Nucleus accumbens (tissue), 56 donors: ENCODE measurements at regions not wholly inside any gene's neighbourhood (a gene's known extent, or its start where the extent isn't known, plus 50 kb on each side); places are given as distances from the start of the nearest gene placed in this dataset.
"Not testable (repeated sequence)": the region's sequence is repeated elsewhere in the genome, so short reads cannot be mapped to it uniquely, and the experiment has no call there.

Experiments used
- DNase-seq, 56 donors: peaks; one replicate each; lab custom pipeline; 2025; lab: John Stamatoyannopoulos, UW

DNA sequence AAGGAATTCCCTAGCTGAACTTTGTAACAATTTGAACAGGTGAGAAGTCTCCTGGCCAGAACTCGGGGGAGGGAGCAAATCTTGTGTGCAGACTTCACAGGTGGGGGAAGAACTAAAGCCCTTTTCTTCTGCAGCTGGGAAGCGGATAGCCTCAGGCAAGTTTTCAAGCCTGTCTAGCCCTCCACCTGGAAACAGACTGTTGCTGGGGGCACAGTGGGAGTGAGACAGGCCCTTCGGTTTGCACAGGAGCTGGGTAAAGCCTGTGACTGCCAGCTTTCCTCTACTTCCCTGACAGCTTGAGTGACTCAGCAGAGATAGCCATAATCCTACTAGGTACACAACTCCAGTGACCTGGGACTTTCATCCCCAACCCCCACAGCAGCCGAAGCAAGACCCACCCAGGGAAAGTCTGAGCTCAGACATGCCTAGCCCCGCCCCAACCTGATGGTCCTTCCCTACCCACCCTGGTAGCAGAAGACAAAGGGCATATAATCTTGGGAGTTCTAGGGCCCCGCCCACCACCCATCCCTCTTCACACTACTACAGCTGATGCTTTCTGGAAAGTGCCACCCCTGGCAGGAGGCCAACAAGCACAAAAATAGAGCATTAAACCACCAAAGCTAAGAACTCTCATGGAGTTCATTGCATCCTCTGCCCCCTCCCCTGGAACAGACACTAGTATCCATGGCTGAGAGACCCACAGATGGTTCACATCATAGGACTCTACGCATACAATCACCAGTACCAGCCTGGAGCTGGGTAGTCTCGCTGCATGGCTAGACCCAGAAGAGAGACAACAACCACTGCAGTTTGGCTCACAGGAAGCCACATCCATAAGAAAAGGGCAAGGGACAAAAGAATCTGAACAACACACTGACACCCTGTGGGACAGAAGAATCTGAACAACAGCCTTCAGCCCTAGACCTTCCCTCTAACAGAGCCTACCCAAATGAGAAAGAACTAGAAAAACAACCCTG lies 479.0 kb downstream of the RAP2B start:
- no peak for DNase-seq

DNA sequence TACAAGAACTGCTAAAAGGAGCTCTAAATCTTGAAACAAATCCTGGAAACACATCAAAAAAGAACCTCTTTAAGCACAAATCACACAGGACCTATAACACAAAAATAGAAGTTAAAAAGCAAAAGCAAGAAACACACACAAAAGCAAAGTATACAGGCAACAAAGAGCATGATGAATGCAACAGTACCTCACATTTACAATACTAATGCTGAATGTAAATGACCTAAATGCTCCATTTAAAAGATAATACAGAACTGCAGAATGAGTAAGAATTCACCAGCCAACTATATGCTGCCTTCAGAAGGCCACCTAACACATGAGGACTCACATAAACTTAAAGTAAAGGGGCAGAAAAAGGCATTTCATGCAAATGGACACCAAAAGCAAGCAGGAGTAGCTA lies 478.6 kb upstream of the ARHGEF26 start:
- DNase-seq, result not testable (repeated sequence)

DNA sequence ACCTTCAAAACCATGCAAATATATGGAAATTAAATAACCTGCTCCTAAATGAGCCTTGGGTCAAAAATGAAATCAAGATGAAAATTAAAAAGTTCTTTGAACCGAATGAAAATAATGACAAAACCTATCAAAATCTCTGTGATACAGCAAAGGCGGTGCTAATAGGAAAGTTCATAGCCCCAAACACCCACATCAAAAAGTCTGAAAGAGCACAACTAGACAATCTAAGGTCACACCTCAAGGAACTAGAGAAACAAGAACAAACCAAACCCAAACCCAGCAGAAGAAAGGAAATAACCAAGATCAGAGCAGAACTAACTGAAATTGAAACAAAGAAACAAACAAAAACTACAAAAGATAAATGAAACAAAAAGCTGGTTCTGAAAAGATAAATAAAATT lies 477.7 kb upstream of the ARHGEF26 start:
- DNase-seq, result not testable (repeated sequence)

DNA sequence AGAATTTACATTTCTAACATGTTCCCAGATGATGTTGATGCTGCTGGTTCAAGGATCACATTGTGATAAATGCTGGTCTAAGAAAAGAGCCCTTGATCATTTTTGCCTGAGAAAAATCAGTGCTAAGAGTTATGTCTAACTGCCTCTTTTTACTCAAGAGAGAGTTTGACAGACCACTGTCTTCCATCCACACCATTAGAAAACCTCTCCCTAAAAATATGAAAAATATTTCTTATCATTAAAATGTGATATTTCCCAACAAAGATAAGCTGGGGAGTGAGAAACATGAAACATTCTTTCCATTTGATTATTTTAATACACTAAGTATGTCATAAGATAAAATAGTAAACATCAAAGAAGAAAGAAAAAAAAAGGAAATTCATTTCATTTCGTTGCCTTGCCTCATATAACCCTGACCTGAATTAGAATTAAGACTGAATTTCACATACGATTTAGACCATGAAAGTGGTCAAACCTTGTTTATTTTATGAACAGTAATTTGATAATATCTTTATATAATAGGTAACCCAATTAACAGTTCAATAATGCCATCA lies 471.8 kb upstream of the ARHGEF26 start:
- no peak for DNase-seq

DNA sequence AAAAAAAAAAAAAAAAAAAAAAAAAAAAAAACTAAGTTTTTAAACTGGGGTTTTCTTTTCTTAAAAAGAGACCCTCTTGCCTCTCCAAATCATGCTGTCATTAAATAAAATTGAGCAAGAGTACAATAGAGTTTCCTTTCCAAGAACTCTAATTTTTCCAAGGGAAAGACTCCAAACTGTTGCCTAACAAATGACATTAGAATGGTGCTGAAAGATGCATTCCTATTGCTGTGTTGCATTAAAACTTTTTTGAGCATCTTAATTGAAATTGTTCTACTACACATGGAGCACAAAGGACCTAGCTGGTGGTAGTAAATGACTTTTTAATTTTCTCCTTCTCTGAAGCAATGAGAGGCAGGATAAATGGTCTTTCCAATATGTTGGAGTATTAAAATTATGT lies 469.1 kb upstream of the ARHGEF26 start:
- no peak for DNase-seq

DNA sequence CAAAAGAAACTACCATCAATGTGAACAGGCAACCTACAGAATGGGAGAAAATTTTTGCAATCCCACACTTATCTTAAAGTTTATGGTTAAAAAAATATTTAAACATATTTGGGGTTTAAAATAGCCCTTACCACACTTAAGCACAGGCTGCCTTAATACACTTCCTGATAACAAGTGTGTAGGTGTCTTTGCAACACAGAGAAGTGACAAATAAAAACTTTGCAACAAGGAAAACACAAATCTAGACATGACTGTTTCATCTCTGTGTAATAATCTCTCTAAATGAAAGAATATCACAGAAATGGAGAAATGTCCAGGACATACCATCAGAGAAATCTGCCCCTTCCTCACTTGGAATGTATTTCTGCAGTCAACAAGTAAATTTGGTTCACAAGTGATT lies 464.1 kb upstream of the ARHGEF26 start:
- DNase-seq, result no peak

DNA sequence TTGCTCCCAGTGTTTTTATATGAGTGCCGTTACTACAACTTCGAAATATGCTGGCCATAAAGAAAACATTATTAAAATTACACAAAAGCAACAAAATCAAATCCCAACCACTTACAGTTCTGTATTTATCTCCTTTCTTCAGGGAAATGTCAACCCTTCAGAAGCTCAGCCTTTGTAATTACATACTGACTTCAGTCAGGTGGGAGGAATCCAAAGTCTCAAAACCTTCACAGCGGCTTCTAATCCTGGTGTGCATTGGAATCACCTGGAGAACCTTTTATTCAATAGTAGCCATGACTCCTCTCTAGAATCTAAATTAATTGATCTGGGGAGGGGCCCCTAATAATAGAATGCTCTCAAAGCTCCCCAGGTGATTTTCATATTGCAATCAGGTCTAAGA lies 463.7 kb upstream of the ARHGEF26 start:
- DNase-seq, result no peak

DNA sequence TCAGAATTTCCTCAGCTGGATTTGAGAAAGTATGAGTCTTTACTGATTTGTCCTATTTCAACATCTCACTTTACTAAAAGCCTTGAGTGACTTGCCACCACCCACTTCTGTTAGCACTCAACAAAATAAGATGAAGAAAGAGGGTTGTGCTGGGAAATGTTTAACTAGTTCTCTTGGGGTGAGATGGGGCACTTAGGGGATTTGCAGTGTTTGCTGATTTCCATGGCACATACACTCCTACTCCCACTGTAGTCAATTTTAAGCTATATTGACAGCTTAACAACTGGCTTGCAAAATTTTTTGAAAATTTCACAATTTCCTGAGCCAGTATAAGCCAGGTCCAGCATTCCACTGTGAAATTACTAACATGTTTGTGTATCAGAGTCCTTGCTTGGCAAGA lies 463.1 kb upstream of the ARHGEF26 start:
- no peak for DNase-seq

DNA sequence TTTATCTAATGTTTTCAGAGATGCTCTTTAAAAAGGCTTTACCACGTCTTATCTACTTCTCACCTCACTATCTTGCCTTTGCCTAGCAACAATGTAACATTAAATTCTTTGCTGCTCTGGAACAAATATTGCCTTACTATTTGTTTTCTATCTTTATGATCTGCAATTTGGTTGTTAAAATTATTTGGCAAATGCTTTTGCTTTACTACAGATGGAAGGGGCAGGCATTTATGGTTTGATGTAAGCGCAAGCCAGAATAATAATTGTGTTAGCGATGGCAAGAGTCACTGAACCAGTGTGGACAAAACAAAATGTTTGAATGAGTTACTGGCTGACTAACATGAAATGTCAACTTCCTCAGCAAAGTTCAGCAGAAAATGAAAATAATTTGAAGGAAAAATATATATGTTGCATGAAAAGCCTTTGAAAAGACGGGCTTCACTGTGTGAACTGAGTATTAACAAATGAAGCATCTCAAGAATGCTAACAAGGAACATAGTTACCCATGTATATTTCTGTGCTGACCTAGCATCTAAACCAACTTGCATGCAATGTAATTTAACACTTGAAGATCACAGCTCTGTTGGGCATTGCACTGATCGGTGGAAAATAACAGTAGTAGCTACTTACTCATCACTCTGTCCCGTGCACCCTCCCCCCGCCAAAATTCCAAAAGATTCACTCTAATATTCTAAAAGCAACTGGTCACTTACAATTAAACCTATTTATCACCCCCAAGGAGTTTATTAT lies 454.0 kb upstream of the ARHGEF26 start:
- no peak for DNase-seq

DNA sequence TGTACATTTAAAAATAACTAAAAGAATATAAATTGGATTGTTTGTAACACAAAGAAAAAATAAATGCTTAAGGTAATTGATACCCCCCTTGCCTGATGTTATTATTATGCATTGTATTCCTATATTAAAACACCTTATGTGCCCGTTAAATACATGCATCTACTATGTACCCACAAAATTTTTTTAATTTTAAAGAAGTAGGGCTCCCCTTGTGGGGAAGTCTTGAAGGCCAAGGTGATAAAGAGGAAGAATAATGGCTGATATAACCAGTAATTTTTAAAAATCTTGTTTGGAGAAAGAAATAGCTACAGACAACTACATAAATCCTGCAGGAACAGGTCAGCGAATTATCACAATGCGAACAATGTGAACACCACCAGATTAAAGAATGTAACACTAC lies 451.7 kb upstream of the ARHGEF26 start:
- no peak for DNase-seq

DNA sequence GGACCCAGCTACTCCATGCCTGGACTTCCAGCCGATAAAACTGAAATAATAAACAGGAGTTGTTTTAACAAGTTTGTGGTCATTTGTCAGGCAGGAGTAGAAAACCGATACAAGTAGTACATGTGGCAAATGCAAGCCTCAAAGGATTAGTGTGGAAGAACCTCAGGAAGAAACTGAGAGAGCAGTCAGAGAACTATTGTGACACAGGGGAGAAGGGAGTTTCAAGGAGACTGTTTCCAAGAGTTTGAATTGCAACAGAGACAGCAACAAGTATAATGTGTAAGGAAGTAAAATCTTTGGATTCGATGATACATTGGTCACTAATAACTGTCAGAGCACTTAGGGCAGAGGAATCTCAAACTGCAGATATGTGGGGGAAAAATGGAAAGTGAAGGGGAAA lies 450.6 kb upstream of the ARHGEF26 start:
- no peak for DNase-seq

DNA sequence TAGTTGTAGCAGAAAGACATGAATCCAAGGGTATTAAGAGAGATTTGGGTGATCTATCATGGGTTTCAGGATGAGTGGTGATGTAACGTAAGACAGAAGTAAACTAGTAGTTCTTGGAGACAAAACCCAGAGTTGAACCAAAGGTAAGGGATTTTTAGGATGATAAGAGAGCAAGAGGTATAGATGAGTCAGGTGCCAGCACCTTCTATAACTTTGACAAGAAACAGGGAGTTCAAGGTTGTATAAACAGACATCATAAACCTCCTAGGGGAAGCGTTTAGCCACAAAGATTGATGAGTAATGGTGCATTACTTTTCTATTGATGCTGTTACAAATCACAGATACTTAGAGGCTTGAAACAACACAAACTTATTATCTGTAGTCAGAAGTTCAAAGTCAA lies 447.3 kb upstream of the ARHGEF26 start:
- no peak for DNase-seq

DNA sequence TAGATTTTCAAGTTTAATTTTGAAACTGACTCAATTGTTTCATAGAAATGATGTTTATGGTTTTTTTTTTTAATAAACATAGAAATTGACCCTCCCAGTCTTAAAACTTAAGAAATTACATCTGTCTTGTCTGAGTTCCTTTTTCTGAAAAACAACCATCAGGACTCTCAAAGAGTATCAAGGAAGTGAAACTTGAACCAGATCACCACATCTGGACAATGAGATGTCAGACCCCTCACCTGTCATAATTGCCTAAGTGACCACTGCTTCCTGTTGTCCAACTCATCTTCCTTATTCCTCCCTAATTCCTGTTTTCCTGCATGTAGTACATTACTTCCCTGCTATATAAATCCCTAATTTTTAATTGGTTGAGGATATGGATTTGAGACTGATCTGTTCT lies 441.5 kb upstream of the ARHGEF26 start:
- no peak for DNase-seq

DNA sequence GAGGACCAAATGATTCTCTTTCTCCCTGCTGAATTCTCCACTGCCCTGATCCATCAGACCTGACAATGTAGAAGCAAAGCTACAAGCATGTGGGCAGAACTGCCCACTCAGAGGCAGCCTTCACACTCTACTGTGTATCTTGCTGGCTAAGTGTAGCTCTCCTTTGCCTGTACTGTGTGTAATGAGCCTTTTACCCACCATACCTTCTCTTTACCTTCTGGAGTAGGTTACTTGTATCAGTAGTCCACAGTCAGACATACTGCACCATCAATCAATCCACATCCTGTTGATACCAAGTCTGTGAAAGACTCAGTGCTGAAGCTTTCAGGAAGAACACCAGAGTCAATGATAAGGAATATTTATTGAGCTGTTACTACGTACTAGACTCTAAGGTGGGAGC lies 440.7 kb upstream of the ARHGEF26 start:
- no peak for DNase-seq

DNA sequence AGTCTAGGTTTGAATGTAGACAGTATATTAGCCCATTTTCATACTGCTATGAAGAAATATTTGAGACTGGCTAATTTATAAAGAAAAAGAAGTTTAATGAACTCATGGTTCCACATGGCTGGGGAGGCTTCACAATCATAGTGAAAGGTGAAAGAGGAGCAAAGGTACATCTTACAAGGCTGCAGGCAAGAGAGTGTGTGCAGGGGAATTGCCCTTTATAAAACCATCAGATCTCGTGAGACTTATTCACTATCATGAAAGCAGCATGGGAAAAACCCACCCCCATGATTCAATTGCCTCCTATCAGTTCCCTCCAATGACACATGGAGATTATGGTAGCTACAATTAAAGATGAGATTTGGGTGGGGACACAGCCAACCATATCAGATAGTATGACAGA lies 440.1 kb upstream of the ARHGEF26 start:
- no peak for DNase-seq

DNA sequence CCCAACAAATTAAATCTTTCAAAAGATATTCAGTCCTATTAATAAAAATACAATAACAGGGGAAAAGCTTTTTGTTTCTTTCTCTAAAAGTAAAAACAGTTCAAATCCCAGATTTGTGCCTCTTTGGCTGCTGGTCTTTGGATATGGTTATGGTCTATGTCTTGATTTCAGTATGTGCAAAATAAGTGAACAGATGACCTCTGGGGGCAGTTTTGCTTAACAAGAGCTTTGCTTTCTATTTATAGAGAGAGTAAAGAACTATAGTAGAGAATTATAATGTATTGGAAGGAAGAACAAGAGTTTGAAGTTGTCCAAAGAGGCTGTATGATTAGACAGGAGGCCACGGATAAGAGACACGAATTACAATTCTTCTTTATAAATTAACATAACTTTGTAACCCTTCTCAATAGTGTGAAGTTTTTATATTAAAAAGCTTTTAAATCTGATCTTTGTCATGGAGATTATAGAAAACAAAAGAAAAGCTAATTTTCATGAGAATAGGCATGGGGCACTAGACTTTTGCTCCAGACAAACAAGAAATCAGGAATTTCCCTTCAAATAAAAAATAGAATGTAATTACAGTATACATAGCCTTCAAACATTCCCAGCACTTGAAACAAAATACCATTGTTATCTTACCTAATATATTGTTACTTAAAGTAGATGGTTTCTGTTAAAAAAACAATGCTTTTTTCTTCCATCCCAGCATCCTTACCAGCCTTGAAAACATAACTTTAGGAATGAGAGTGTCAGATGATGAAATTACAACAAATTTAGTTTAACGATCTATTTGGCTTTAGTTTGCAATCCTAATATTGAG lies 432.7 kb upstream of the ARHGEF26 start:
- no peak for DNase-seq

DNA sequence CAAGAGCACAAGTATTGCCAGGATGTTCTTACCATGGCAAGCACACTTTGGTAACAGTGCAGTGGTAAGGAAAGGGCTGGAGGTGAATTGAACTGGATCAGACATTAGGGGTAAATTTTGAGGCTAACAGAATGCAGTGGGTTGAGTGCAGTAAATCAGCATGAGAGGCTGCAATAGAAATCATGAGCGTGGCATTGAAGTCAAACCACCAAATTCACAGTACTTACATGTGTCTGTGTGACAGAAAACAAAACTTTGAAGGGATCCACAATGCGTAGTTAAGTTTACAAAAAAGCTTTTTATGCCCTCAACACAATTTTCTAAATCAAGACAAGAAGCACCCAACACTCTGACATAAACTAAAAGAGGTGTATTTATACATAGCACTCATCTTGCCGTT lies 428.0 kb upstream of the ARHGEF26 start:
- no peak for DNase-seq

DNA sequence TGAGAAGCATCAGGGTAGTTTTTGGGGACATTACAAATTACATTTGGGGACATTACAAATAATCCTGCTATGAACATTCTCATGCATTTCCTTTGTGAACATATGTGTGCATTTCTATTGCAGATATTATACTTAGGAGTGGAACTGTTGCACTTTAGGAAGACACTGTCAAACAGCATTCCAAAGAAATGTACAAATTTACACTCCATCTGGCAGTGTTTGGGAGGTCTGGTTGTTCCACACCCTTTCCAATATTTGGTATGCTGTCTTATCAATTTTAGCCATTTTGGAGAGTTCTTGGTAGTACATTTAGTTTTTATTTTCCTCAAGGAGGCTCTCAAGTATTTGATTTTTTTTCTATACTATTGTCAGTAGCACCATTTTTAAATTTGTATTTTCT lies 419.1 kb upstream of the ARHGEF26 start:
- no peak for DNase-seq

DNA sequence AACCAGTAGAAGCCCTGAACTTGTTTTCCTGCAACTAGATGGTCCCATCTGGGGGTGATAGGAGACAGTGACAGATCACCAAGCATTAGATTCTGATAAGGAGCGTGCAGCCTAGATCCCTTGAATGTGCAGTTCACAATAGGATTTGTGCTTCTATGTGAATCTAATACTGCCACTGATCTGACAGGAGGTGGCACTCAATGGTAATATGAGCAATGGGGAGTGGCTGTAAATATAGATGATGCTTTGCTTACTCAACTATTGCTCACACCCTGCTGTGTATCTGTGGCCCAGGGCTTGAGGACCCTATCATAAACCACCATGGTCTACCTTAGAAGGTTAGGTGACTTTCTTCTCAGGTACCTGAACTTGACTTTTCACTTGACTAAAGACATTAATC lies 417.1 kb upstream of the ARHGEF26 start:
- no peak for DNase-seq

DNA sequence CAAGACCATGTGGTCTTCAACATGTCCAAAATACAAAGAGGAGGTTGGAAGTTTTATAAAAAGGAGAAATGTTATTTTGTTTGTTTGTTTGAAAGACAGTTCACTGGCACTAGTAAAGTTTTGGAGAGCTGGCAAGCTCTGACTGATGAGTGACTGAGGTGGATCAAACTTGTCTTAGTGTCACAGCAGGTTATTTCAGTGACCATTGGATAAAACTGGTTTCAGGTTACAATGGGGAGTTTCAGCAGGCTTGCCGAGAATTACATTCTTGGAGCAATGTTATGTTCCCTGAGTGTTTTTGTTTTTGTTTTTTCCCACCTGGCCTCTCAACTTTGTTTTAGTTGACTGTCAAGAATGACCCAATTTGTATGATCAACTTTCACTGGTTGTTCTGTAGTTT lies 414.5 kb upstream of the ARHGEF26 start:
- DNase-seq, result no peak

DNA sequence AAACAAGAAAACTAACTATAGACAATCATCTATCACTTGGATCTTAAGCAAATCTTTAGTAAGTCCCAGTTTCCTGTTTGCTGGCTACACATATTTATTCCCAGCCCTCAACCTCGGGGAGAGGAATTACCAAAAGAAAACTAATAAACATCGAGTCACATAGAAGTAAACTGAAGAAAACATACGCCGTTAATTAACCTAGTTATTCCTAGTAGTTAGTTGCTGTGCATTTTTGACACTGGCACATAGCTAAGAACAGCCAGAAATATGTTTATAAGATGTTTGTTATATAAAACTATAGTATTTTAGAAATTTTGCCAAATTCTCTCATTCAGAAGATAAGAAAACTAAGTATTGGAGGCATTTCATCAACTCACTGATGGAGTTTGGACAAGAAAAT lies 407.2 kb upstream of the ARHGEF26 start:
- DNase-seq, result no peak
